K562 (cell line): ENCODE measurements at regions not wholly inside any gene's neighbourhood (a gene's known extent, or its start where the extent isn't known, plus 50 kb on each side); places are given as distances from the start of the nearest gene placed in this dataset.

Experiments used
- ATAC-seq: fragments of 200-7000 bp; cut with Tn5 transposase; 3 replicates; pipeline ENCODE4 v1.9.1; 2020; ENCODE audit warnings: moderate library complexity
- BruUV-seq: library from RNA; stranded (reverse); fragments of 400-500 nt; replicated peaks from 2 replicates; lab custom pipeline; 2021; lab: Mats Ljungman, UMichigan
- CTCF ChIA-PET: fragments of 300-600 bp; formaldehyde crosslinking; extraction: SDS; loops from one replicate; lab custom pipeline; 2021; ENCODE audit warnings: low intra/inter-chr PET ratio; lab: Yijun Ruan, JAX
- POLR2A ChIA-PET: fragments of 300-600, 350-650 bp; sonication (Branson Sonifier 250); formaldehyde crosslinking; extraction: SDS; loops from one replicate; lab custom pipeline; 2021; ENCODE audit warnings: antibody characterized with exemption, inconsistent platforms; lab: Yijun Ruan, JAX
- DNase-seq, 4 experiments: peaks; one replicate each; pipeline versions ENCODE4 v3.0.0 to v3.0.0-alpha.2; 2011 to 2018; ENCODE audit warnings: low spot score in 3 of 4, mixed read lengths in 3 of 4; ENCODE audit errors: extremely low read depth in 1 of 4
- FAIRE-seq: peaks from 2 replicates; lab custom pipeline; 2011; peaks lifted over from hg19 to GRCh38; lab: Jason Lieb, UNC
- H2AFZ ChIP-seq: 2 replicates; pipeline ENCODE4 v1.6.0; 2011; ENCODE audit warnings: low read depth, low read length, control low read depth, inconsistent platforms
- H3K27ac ChIP-seq: fragments of 200-600 bp; 3 replicates; pipeline ENCODE4 v1.8.0; 2011; ENCODE audit warnings: low read depth, mild to moderate bottlenecking, control low read depth, inconsistent platforms, low read length, moderate library complexity, mixed read lengths; ENCODE audit errors: extremely low read depth
- H3K27me3 ChIP-seq, 2 experiments: fragments of 300-600 bp in 1 of 2; 2 replicates in 1 of 2; 3 replicates in 1 of 2; pipeline versions ENCODE4 v1.6.0 to v1.8.0; 2011; ENCODE audit warnings: inconsistent platforms in 2 of 2, low read length in 2 of 2, mild to moderate bottlenecking in 1 of 2, mixed read lengths in 1 of 2, moderate library complexity in 1 of 2; ENCODE audit not compliant: control insufficient read depth in 2 of 2, insufficient read depth in 2 of 2
- H3K36me3 ChIP-seq: fragments of 300-600 bp; 3 replicates; pipeline ENCODE4 v1.8.0; 2011; ENCODE audit warnings: mild to moderate bottlenecking, low read length, inconsistent platforms; ENCODE audit not compliant: control insufficient read depth, insufficient read depth
- H3K4me1 ChIP-seq, 2 experiments: fragments of 200-600 bp in 1 of 2; replicated peaks in 1 of 2; 2 replicates in 1 of 2; 3 replicates in 1 of 2; pipeline versions ENCODE4 v1.5.1 to v1.8.0; 2011; ENCODE audit warnings: inconsistent platforms in 2 of 2, low read length in 2 of 2, mild to moderate bottlenecking in 1 of 2, mixed read lengths in 1 of 2, moderate library complexity in 1 of 2; ENCODE audit not compliant: control insufficient read depth in 2 of 2, insufficient read depth in 2 of 2
- H3K4me2 ChIP-seq: 2 replicates; pipeline ENCODE4 v1.6.1; 2011; ENCODE audit warnings: low read length, control low read depth, inconsistent platforms, mixed read lengths; ENCODE audit not compliant: insufficient read depth
- H3K4me3 ChIP-seq: fragments of 200-600 bp; sonication (generic), shearing (Covaris generic); 2 replicates; pipeline ENCODE4 v1.5.1; 2016; ENCODE audit warnings: control low read depth, inconsistent platforms
- H3K79me2 ChIP-seq: fragments of 200-600 bp; 3 replicates; pipeline ENCODE4 v1.8.0; 2011; ENCODE audit warnings: low read length, inconsistent platforms; ENCODE audit not compliant: control insufficient read depth, insufficient read depth
- H3K9ac ChIP-seq, 2 experiments: 2 replicates each; pipeline versions ENCODE4 v1.6.0 to v1.6.1; 2011; ENCODE audit warnings: low read depth in 2 of 2, low read length in 2 of 2, control low read depth in 1 of 2, inconsistent platforms in 1 of 2, mild to moderate bottlenecking in 1 of 2, mixed read lengths in 1 of 2; ENCODE audit not compliant: insufficient read depth in 1 of 2
- H3K9me1 ChIP-seq: one replicate; pipeline ENCODE4 v1.6.0; 2011; ENCODE audit warnings: inconsistent platforms, mild to moderate bottlenecking, low read length, moderate library complexity; ENCODE audit not compliant: control insufficient read depth, insufficient read depth
- H3K9me3 ChIP-seq: replicated peaks from 2 replicates; pipeline ENCODE4 v1.5.1; 2011; ENCODE audit warnings: low read depth, low read length, inconsistent platforms; ENCODE audit not compliant: control insufficient read depth, insufficient read depth
- H4K20me1 ChIP-seq: replicated peaks from 2 replicates; pipeline ENCODE4 v1.6.1; 2011; ENCODE audit warnings: low read length, inconsistent platforms, mixed read lengths; ENCODE audit not compliant: control insufficient read depth, insufficient read depth
- C11orf30 ChIP-seq: fragments of 450-650 bp; IDR thresholded peaks from 2 replicates; pipeline ENCODE4 v1.6.1; 2016; ENCODE audit warnings: low read depth, mild to moderate bottlenecking
- ETV6 ChIP-seq, 3 experiments: fragments of 150-350 bp in 1 of 3; sonication (generic) in 1 of 3; formaldehyde crosslinking in 1 of 3; IDR thresholded peaks; 2 replicates each; pipeline versions ENCODE4 v1.6.1 to v1.8.0; 2014 to 2022; ENCODE audit warnings: borderline replicate concordance in 2 of 3, low read depth in 2 of 3, antibody characterized with exemption in 1 of 3, low read length in 1 of 3, mild to moderate bottlenecking in 1 of 3, missing genetic modification reagents in 1 of 3
- HMGN3 ChIP-seq: IDR thresholded peaks from 2 replicates; pipeline ENCODE4 v1.6.1; 2011; ENCODE audit warnings: borderline replicate concordance, low read depth, mild to moderate bottlenecking, mixed read lengths, low read length; ENCODE audit not compliant: insufficient read length; ENCODE audit errors: extremely low read depth
- IRF9 ChIP-seq: fragments of 450-650 bp; IDR thresholded peaks from 2 replicates; pipeline ENCODE4 v1.6.1; 2016; ENCODE audit warnings: missing biosample characterization, missing genetic modification characterization
- POLR2AphosphoS2 ChIP-seq: IDR thresholded peaks from 2 replicates; pipeline ENCODE4 v1.6.1; 2012; ENCODE audit warnings: low read length, improper control_type of control experiment
- RBM15 ChIP-seq: fragments of 200-400 bp; formaldehyde crosslinking; IDR thresholded peaks from 2 replicates; pipeline ENCODE4 v1.6.1; 2018; ENCODE audit warnings: mild to moderate bottlenecking, low read length, moderate library complexity; ENCODE audit not compliant: insufficient read depth
- SP1 ChIP-seq: sonication (generic); formaldehyde crosslinking; IDR thresholded peaks from 2 replicates; pipeline ENCODE4 v1.8.1; 2022; ENCODE audit warnings: mild to moderate bottlenecking, missing genetic modification reagents
- ZBTB43 ChIP-seq: sonication (generic); formaldehyde crosslinking; IDR thresholded peaks from 2 replicates; pipeline ENCODE4 v1.8.0; 2023; ENCODE audit warnings: mild to moderate bottlenecking, missing genetic modification reagents
- ZNF174 ChIP-seq: fragments of 250-450 bp; sonication (Bioruptor Pico); IDR thresholded peaks from 2 replicates; pipeline ENCODE4 v1.4.0; 2020; ENCODE audit warnings: mild to moderate bottlenecking
- ZNF77 ChIP-seq: fragments of 250-450 bp; sonication (Bioruptor Pico); IDR thresholded peaks from 2 replicates; pipeline ENCODE4 v1.5.0; 2020
- in situ Hi-C: fragments of 300-500 bp; cut with MboI; formaldehyde crosslinking; loops from 4 replicates; pipeline ENCODE4 v1.15.0; 2018; ENCODE audit warnings: inconsistent platforms, mixed read lengths
- intact Hi-C: fragments of 100-400 bp; cut with micrococcal nuclease; formaldehyde crosslinking; loops from 2 replicates; pipeline ENCODE4 v1.14.2; 2022

DNA sequence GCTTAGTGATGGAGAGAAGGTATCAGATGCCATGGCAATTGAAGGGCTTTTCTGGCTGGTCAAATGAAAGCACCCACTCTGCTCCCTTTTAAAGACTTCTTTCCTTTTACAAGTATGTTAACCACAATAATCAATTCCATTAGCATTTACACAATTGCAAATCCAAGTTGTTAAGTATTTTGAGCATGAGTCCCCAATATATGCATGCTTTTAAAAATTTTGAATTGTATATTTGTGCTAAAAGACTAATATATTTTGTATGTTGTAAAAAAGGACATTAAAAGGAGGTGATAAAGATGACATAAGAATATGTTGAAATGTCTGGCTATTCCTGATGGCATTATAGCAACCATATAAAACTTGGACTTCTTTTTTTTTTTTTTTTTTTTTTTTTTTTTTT, 639.9 kb upstream of the CPEB2 start:
- Histone ChIP-seq H4K20me1 (no peaks in the 10 kb centered on the region), H3K9me3 (no peaks in the 10 kb centered on the region), H3K36me3 (no peaks in the 10 kb centered on the region), H3K4me1 (no peaks in the 10 kb centered on the region), H2AFZ (no peak overlapping the region), H3K27ac (no peak overlapping the region), H3K4me3 (no peak overlapping the region), H3K9ac (no peak overlapping the region), H3K9me1 (no peaks in the 10 kb centered on the region), H3K4me2 (no peak overlapping the region), H3K79me2 (no peaks in the 10 kb centered on the region)
- in situ Hi-C loops: no loop called here
- BruUV-seq: no TSS peak
- ChIA-PET CTCF (no interaction called here), POLR2A (no interaction called here)
- intact Hi-C loops: no loop called here
- DNase-seq: no peak
- ATAC-seq: no peak
- TF ChIP-seq POLR2AphosphoS2: no peak
- TF ChIP-seq IRF9 (tag): no peak
- TF ChIP-seq ZNF77: no peak
- TF ChIP-seq C11orf30: no peak
- no peak for TF ChIP-seq SP1 (CRISPR knock-in tag)
- no peak for TF ChIP-seq ETV6 (IDR thresholded peaks at IDR 0.05; ENCODE audit: borderline replicate concordance in 1 of 2, low read depth in 2 of 2, low read length in 1 of 2)
- TF ChIP-seq ETV6 (CRISPR knock-in tag; IDR thresholded peaks at IDR 0.05; ENCODE audit: borderline replicate concordance): no peak
- no peak for TF ChIP-seq RBM15
- TF ChIP-seq ZBTB43: no peak
- TF ChIP-seq HMGN3: no peak
- TF ChIP-seq ZNF174: no peak
- TF ChIP-seq, all 486 proteins: peak for 0
- H3K27me3 ChIP-seq: no peaks in the 10 kb centered on the region
- no peak for FAIRE-seq
